ENCODE measurements at regions not wholly inside any gene's neighbourhood (a gene's known extent, or its start where the extent isn't known, plus 50 kb on each side); places are given as distances from the start of the nearest gene placed in this dataset.
"Not testable (repeated sequence)": the region's sequence is repeated elsewhere in the genome, so short reads cannot be mapped to it uniquely, and the experiment has no call there.

DNA sequence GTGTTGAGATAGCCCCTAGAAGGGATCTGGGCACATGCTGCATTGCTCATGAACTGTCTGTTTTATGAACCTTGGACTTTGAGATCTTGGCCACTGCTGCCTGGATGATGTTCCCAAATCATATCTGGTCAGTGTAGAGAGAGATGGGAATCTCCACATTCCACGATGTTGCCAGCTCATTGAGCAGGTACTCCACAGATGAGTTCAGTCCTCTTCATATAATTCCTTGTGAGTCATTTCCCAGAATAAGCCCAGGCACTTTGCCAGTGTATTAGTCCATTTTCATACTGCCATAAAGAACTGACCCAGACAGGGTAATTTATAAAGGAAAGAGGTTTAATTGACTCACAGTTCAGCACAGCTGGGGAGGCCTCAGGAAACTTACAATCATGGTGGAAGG, 254.0 kb upstream of the RUNX1 start:
- DNase-seq (ENCODE audit: low read depth), result peak; percentile 82

GRCh38 chr21:35298757-35299156, 249.7 kb upstream of the RUNX1 start:
- no peak for DNase-seq (ENCODE audit: low read depth)

DNA sequence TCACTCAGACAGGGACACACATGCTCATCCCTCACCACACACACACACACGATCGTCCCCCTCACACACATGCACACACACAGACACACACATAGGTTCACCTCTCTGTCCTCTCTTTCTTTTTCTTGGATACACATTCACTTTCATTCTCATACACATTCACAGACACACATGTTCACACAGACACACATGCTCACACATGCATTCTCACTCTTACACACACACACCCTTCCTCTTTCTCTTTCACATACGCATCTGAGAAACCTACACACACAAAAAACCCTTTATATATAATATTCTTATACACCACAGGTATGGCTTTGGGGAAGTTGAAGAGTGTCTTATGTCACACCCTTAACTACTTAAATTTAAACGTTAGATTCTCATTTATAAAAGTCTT, 248.6 kb upstream of the RUNX1 start:
- DNase-seq (ENCODE audit: low read depth), result no peak

GRCh38 chr21:35294231-35294898, 245.3 kb upstream of the RUNX1 start:
- DNase-seq (ENCODE audit: low read depth), result no peak

DNA sequence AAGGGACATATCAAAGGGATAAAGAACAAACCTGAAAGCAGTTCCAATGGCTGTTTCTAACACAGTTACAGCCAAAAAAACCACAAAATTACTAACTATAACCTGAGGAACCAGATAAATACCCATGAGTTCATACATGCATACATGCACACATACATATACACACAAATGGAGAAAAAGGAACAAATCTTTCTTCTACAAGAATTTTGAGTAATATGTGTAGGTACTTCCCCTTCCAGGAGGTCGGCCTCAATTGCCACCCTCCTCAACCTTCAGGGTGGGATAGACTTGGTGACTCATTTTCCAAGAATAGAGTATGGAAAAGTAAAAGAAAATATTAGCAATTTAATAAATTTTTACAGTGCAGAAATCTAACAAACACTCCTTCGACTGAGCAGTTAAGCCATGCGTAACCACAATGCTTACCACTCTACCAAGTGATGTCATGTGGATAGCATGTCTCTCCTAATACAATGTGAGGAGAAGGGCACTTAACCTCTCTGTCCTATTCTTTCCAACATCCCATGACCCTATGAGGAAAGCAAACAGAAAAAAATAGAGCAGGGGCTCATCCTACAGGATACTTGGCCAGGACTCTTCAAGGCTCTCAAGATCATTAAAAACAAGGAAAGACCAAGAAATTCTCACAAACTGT, 243.0 kb upstream of the RUNX1 start:
- DNase-seq (ENCODE audit: low read depth), result peak; percentile 43

DNA sequence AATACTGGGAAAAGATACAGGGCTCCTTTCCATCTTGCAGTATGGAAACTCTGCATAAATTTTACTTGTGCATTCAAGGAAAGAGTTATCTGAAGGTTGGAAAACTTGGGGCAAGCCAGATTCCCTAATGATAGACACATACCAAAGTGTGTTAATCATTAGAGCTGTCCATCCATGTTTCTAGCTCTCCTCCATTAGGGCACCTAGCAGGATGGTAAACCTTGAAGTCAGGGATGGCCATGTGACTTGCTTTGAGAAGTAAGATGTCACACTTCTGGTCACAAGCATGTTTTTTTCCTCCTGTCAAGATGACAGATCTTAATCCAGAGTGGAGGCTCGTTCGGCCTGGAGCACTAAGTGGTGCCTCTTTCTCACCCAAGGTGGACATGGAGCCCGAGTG, 241.9 kb upstream of the RUNX1 start:
- DNase-seq (ENCODE audit: low read depth), result no peak

DNA sequence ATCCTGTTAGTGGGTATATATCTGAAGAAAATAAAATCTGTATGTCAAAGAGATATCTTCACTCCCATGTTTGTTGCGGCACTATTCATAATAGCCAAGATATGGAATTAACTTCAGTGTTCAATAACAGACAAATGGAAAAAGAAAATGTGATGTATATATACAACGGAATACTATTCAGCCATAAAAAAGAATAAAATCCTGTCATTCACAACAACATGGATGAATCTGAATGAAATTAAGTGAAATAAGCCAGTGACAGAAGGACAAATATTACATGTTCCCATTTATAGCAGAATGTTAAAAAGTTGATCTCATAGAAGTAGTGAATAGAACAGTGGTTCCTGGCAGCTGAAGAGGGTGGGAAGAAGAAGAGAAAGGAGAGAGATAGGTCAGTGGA, 239.1 kb upstream of the RUNX1 start:
- DNase-seq (ENCODE audit: low read depth), result no peak

DNA sequence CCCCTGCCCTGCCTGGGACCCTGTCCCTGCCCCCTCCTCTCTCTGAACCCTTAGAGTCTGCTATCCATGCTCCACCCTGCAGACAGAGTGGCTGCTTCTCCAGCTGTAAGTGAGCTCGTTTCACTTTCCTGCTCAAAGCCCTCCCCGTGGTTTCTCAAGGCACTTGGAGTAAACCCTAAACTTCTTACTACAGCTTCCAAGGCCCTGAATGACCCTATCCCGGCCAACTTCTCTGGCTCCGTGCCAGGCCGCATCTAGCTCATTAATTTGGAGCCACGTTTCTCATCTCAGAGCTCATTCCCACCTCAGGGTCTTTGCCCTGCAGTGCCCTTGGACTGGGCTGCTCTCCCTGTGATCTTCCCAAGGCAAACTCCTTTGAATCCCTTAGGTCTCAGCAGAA, 235.1 kb upstream of the RUNX1 start:
- DNase-seq (ENCODE audit: low read depth), result no peak

GRCh38 chr21:35282944-35283343, 233.8 kb upstream of the RUNX1 start:
- DNase-seq (ENCODE audit: low read depth), result no peak

GRCh38 chr21:35281956-35282355, 232.9 kb upstream of the RUNX1 start:
- no peak for DNase-seq (ENCODE audit: low read depth)

- no peak for DNase-seq (ENCODE audit: low read depth)
These were observed 231.1 kb upstream of the RUNX1 start for GRCh38 chr21:35280231-35280630.

GRCh38 chr21:35275776-35276175, 226.7 kb upstream of the RUNX1 start:
- no peak for DNase-seq (ENCODE audit: low read depth)

- DNase-seq (ENCODE audit: low read depth), result no peak
These were observed 225.8 kb upstream of the RUNX1 start for GRCh38 chr21:35274923-35275322.

- DNase-seq (ENCODE audit: low read depth), result no peak
These were observed 225.0 kb upstream of the RUNX1 start for GRCh38 chr21:35274090-35274489.

- no peak for DNase-seq (ENCODE audit: low read depth)
These were observed 224.2 kb upstream of the RUNX1 start for GRCh38 chr21:35273333-35273732.

- DNase-seq (ENCODE audit: low read depth), result not testable (repeated sequence)
These were observed 222.4 kb upstream of the RUNX1 start for GRCh38 chr21:35271344-35272118.

DNA sequence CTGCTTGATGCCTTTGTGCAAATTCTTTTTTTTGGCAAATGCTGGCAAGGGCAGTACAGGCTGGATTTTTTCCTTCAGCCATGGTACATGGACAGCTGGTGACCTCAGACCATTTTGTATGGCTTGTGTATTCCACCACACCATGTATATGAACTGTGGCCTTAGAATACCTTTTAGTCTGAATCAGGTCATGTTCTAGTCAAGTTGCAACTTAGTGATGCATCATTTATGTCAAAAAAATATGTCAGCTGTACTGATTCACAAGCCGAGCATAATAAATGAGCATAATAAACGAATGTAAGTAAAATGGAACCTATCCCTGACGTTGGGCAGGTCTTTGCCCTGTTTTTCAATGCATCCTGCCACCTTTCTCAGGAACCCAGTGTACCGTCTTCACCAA, 219.7 kb upstream of the RUNX1 start:
- no peak for DNase-seq (ENCODE audit: low read depth)

DNA sequence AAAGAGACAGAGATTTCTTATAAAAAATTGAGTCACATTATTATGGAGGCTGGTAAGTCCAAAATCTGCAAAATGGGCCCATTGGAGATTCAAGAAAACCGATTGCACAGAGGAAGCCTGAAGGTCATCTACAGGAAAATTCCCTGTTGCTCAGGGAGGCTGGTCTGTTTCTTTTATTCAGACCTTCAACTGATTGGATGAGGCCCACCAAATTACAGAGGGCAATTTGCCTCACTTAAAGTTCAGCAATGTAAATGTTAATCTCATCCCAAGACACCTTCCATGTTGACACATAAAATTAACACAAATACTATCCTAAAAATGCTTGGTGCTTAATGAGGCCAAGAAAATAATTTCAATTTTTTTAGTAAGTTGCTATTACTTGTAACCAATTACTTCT, 219.2 kb upstream of the RUNX1 start:
- DNase-seq (ENCODE audit: low read depth), result no peak

DNA sequence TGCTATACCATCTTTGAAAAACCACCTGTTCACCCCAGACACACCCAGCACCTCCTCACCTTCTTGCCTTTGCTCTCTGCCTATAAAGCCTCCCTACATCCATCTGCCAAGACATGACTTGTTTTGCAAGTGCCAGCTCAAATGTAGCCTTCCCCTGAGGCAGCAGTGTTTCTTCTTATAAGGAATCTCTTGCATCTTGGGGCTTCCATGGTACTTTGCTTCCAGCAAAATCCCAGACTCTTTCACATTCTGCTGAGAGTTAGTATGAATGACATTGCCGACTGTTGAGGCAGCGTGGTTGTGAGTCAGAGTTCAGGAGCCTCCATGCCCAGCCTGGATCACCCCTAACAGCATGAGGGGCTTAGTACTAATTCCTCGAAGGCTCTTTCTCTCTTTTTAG, 217.4 kb upstream of the RUNX1 start:
- no peak for DNase-seq (ENCODE audit: low read depth)

DNA sequence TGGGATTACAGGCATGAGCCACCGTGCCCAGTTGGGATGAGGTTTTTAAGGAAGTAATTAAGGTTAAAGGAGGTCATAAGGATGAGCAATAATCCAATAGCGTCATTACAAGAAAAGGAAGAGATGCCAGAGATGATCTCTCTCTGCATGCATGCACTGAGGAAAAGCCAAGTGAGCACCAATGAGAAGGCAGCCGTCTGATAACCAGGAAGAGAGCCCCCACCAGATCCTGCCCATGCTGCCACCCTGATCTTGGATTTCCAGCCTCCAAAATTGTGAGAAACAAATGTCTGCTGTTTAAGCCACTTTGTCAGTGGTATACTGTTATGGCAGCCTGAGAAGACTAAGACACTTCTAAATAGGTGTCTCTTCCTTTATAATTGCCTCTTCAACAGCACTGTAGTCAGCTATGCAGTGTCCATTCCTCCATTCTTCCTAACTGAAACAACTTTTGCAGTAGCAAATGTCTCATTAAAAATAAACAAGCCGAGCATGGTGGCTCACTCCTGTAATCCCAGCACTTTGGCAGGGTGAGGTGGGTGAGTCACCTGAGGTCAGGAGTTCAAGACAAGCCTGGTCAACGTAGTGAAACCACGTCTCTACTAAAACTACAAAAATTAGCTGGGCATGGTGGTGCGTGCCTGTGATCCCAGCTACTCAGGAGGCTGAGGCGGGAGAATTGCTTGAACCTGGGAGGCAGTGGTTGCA, 216.2 kb upstream of the RUNX1 start:
- no peak for DNase-seq (ENCODE audit: low read depth)

GRCh38 chr21:35259457-35259856, 210.4 kb upstream of the RUNX1 start:
- DNase-seq (ENCODE audit: low read depth), result no peak

GRCh38 chr21:35258521-35258920, 209.4 kb upstream of the RUNX1 start:
- DNase-seq (ENCODE audit: low read depth), result no peak

GRCh38 chr21:35257413-35257812, 208.3 kb upstream of the RUNX1 start:
- peak; percentile 89 for DNase-seq (ENCODE audit: low read depth)
